ENCODE measurements at regions not wholly inside any gene's neighbourhood (a gene's known extent, or its start where the extent isn't known, plus 50 kb on each side); places are given as distances from the start of the nearest gene placed in this dataset.

- no peak for TF ChIP-seq CTCF (CRISPR knock-in tag; IDR thresholded peaks at IDR 0.05)
- TF ChIP-seq TGIF2 (CRISPR knock-in tag; IDR thresholded peaks at IDR 0.05) = no peak
- no peak for TF ChIP-seq HDAC2 (CRISPR knock-in tag; IDR thresholded peaks at IDR 0.05)
- TF ChIP-seq, protein P1, sequence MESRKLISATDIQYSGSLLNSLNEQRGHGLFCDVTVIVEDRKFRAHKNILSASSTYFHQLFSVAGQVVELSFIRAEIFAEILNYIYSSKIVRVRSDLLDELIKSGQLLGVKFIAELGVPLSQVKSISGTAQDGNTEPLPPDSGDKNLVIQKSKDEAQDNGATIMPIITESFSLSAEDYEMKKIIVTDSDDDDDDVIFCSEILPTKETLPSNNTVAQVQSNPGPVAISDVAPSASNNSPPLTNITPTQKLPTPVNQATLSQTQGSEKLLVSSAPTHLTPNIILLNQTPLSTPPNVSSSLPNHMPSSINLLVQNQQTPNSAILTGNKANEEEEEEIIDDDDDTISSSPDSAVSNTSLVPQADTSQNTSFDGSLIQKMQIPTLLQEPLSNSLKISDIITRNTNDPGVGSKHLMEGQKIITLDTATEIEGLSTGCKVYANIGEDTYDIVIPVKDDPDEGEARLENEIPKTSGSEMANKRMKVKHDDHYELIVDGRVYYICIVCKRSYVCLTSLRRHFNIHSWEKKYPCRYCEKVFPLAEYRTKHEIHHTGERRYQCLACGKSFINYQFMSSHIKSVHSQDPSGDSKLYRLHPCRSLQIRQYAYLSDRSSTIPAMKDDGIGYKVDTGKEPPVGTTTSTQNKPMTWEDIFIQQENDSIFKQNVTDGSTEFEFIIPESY (CRISPR knock-in tag; IDR thresholded peaks at IDR 0.05) = no peak
- TF ChIP-seq NFE2L1 (CRISPR knock-in tag; IDR thresholded peaks at IDR 0.05; ENCODE audit: borderline replicate concordance) = no peak
- TF ChIP-seq, protein P2, sequence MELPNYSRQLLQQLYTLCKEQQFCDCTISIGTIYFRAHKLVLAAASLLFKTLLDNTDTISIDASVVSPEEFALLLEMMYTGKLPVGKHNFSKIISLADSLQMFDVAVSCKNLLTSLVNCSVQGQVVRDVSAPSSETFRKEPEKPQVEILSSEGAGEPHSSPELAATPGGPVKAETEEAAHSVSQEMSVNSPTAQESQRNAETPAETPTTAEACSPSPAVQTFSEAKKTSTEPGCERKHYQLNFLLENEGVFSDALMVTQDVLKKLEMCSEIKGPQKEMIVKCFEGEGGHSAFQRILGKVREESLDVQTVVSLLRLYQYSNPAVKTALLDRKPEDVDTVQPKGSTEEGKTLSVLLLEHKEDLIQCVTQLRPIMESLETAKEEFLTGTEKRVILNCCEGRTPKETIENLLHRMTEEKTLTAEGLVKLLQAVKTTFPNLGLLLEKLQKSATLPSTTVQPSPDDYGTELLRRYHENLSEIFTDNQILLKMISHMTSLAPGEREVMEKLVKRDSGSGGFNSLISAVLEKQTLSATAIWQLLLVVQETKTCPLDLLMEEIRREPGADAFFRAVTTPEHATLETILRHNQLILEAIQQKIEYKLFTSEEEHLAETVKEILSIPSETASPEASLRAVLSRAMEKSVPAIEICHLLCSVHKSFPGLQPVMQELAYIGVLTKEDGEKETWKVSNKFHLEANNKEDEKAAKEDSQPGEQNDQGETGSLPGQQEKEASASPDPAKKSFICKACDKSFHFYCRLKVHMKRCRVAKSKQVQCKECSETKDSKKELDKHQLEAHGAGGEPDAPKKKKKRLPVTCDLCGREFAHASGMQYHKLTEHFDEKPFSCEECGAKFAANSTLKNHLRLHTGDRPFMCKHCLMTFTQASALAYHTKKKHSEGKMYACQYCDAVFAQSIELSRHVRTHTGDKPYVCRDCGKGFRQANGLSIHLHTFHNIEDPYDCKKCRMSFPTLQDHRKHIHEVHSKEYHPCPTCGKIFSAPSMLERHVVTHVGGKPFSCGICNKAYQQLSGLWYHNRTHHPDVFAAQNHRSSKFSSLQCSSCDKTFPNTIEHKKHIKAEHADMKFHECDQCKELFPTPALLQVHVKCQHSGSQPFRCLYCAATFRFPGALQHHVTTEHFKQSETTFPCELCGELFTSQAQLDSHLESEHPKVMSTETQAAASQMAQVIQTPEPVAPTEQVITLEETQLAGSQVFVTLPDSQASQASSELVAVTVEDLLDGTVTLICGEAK (IDR thresholded peaks at IDR 0.05) = no peak
- TF ChIP-seq, protein P2 (CRISPR knock-in tag; IDR thresholded peaks at IDR 0.05) = no peak
- no peak for TF ChIP-seq KDM1A (CRISPR knock-in tag; IDR thresholded peaks at IDR 0.05)
- TF ChIP-seq FOSL2 (CRISPR knock-in tag; IDR thresholded peaks at IDR 0.05) = no peak
- TF ChIP-seq RAD21 (CRISPR knock-in tag; IDR thresholded peaks at IDR 0.05) = no peak
- TF ChIP-seq TAF1 (CRISPR knock-in tag; IDR thresholded peaks at IDR 0.05) = no peak
- no peak for TF ChIP-seq NFIC (IDR thresholded peaks at IDR 0.05; ENCODE audit: low read length)
Observed at GRCh38 chr3:139157161-139157932, 112.7 kb upstream of the PRR23C start.
